ENCODE measurements at regions not wholly inside any gene's neighbourhood (a gene's known extent, or its start where the extent isn't known, plus 50 kb on each side); places are given as distances from the start of the nearest gene placed in this dataset.

DNA sequence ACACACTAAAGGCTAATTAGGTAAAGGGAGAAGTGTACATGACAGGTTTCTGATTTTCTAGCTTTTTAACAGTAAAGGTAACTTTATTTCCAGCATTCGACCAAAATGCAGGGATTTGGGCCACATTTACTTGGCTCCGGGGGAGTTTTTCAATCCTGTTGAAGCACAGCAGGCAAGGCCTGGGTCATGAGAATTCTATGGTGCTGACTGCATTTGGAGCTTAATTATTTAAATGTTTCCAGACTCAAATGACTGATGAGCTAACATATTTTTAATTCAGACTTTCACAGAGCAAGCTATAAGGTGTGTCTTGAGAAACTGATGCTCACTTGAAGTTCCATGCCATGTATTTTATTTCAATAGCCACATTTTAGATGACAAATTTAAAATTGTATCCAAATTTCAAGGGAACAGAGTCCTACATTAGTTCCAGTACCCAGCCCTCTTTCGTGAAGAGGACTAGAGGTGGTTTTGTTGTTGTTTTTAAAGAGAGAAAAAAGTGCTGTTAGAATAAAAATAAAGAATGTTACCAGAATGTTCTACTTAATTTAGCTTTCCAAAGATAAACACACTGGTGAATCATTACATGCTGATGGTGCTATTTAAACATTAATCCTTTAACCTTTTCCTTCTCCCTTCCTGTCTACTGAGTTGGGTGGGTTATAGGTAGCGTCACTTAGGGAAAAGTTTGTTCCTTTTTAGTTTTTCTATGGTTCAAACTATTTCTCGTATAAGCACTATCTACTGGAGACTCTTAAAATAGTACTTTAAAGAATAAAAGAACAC lies 82.3 kb upstream of the PHACTR2 start:
- Histone ChIP-seq H3K4me1 (ENCODE audit: control insufficient read depth, insufficient read depth, low read length) (no peaks in the 10 kb centered on the region), H3K36me3 (ENCODE audit: control insufficient read depth, insufficient read depth, low read length) (peaks cover 4% of the 10 kb centered on the region), H3K27ac (ENCODE audit: low read length) (no peak overlapping the region), H3K27me3 (ENCODE audit: control insufficient read depth, insufficient read depth, low read length) (no peaks in the 10 kb centered on the region), H3K9me3 (ENCODE audit: control insufficient read depth, low read depth, low read length) (no peaks in the 10 kb centered on the region), H3K4me3 (ENCODE audit: low read length) (no peak overlapping the region)
- DNase-seq, result no peak
- 93% methylated on average over 2 of the region's 5 CpGs for WGBS (ENCODE audit: insufficient coverage, low lambda C conversion rate)

DNA sequence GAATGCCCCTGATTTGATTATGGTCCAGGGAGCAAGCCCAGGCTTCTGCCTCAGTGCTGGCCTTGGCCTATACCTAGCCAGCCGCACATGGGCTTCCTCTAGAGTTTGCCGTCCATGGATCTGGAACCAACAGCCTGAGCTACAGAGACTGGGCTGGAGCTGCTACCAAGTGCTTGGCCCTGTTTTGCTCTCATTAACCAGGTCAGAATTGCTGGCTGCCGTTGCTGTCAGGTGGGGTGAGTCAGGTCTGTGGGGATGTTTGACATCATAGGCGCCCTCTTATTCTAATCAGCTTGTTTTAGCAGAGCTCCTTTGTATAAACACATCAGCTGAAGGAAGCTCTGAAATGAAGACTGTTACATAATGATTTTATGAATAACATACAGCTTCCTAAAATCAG lies 83.1 kb upstream of the PHACTR2 start:
- H3K4me3 ChIP-seq (ENCODE audit: low read length), result no peak overlapping the region
- H3K27ac ChIP-seq (ENCODE audit: low read length), result no peak overlapping the region
- H3K4me1 ChIP-seq (ENCODE audit: control insufficient read depth, insufficient read depth, low read length), result no peaks in the 10 kb centered on the region
- DNase-seq, result no peak
- no CpG with 5 or more reads among the region's 4 CpGs for WGBS (ENCODE audit: insufficient coverage, low lambda C conversion rate)
- H3K9me3 ChIP-seq (ENCODE audit: control insufficient read depth, low read depth, low read length), result no peaks in the 10 kb centered on the region
- no peaks in the 10 kb centered on the region for H3K27me3 ChIP-seq (ENCODE audit: control insufficient read depth, insufficient read depth, low read length)
- peaks cover 4% of the 10 kb centered on the region for H3K36me3 ChIP-seq (ENCODE audit: control insufficient read depth, insufficient read depth, low read length)

DNA sequence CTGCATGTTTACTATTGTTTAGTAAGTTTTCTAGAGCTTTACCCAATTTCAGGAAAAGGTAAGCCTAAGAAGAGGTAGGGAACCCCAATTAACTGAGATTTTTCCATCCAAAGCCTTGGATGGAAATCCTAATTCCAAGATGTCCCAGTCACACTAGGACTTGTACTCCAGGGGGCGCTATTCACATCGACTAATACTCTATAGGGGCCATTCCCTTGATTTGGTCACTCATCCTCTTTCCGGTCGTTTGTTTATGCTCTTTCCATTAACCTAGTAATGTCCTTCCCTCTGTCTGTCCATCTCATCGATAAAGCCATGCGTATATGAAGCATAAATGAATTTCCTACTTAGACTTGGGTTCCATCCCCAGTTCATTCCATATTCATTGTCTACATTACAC lies 80.8 kb upstream of the FUCA2 start:
- Histone ChIP-seq H3K9me3 (ENCODE audit: control insufficient read depth, low read depth, low read length) (no peaks in the 10 kb centered on the region), H3K4me1 (ENCODE audit: control insufficient read depth, insufficient read depth, low read length) (no peaks in the 10 kb centered on the region), H3K36me3 (ENCODE audit: control insufficient read depth, insufficient read depth, low read length) (peaks cover 4% of the 10 kb centered on the region), H3K27me3 (ENCODE audit: control insufficient read depth, insufficient read depth, low read length) (no peaks in the 10 kb centered on the region), H3K4me3 (ENCODE audit: low read length) (no peak overlapping the region), H3K27ac (ENCODE audit: low read length) (no peak overlapping the region)
- DNase-seq, result no peak
- 76% methylated on average over 2 of the region's 6 CpGs for WGBS (ENCODE audit: insufficient coverage, low lambda C conversion rate)

DNA sequence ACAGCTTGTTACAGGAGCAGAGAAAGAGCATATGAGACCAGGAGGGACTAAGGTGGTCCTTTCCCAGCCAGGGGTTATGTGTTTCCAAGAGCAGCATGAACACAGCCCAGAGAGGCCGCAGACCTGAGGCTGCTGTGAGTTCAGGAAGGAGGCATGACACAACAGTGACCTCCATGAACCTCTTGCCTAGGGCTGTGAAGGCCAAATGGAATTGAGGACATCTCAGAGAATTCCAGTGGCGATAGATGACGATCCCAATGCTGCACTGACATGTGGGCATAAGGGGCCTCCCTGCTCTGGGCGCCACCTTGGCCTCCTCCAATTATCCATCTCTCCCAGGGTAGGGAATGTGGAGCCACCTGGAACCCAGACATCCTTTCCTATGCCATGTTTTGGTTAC lies 79.9 kb upstream of the FUCA2 start:
- no peak overlapping the region for H3K4me3 ChIP-seq (ENCODE audit: low read length)
- H3K9me3 ChIP-seq (ENCODE audit: control insufficient read depth, low read depth, low read length), result no peaks in the 10 kb centered on the region
- no peaks in the 10 kb centered on the region for H3K4me1 ChIP-seq (ENCODE audit: control insufficient read depth, insufficient read depth, low read length)
- no peak for DNase-seq
- no peaks in the 10 kb centered on the region for H3K27me3 ChIP-seq (ENCODE audit: control insufficient read depth, insufficient read depth, low read length)
- H3K27ac ChIP-seq (ENCODE audit: low read length), result no peak overlapping the region
- peaks cover 4% of the 10 kb centered on the region for H3K36me3 ChIP-seq (ENCODE audit: control insufficient read depth, insufficient read depth, low read length)
- no CpG with 5 or more reads among the region's 4 CpGs for WGBS (ENCODE audit: insufficient coverage, low lambda C conversion rate)

DNA sequence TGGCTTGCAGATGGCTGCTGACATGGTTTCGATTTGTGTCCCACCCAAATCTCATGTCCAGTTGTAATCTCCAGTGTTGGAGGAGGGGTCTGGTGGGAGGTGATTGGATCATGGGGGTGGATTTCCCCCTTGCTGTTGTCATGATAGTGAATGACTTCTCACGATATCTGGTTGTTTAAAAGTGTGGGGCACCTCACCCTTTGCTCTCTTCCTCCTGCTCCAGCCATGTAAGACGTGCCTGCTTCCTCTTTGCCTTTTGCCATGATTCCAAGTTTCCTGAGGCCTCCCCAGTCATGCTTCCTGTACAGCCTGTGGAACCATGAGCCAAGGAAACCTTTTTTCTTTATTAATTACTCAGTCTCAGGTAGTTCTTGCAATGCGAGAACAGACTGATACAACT lies 77.6 kb upstream of the FUCA2 start:
- 100% methylated on average over 1 of the region's 4 CpGs for WGBS (ENCODE audit: insufficient coverage, low lambda C conversion rate)
- DNase-seq, result no peak

GRCh38 chr6:143586557-143586956 lies 75.0 kb upstream of the FUCA2 start:
- no CpG with 5 or more reads among the region's 6 CpGs for WGBS (ENCODE audit: insufficient coverage, low lambda C conversion rate)
- Histone ChIP-seq H3K4me3 (ENCODE audit: low read length) (no peak overlapping the region), H3K4me1 (ENCODE audit: control insufficient read depth, insufficient read depth, low read length) (peaks cover 5% of the 10 kb centered on the region), H3K9me3 (ENCODE audit: control insufficient read depth, low read depth, low read length) (no peaks in the 10 kb centered on the region), H3K27me3 (ENCODE audit: control insufficient read depth, insufficient read depth, low read length) (no peaks in the 10 kb centered on the region), H3K36me3 (ENCODE audit: control insufficient read depth, insufficient read depth, low read length) (peaks cover 4% of the 10 kb centered on the region), H3K27ac (ENCODE audit: low read length) (no peak overlapping the region)
- no peak for DNase-seq

More for the DNA sequence above, 77.6 kb upstream of the FUCA2 start:
- Histone ChIP-seq H3K36me3 (ENCODE audit: control insufficient read depth, insufficient read depth, low read length) (peaks cover 4% of the 10 kb centered on the region), H3K27ac (ENCODE audit: low read length) (no peak overlapping the region), H3K9me3 (ENCODE audit: control insufficient read depth, low read depth, low read length) (no peaks in the 10 kb centered on the region), H3K4me1 (ENCODE audit: control insufficient read depth, insufficient read depth, low read length) (no peaks in the 10 kb centered on the region), H3K27me3 (ENCODE audit: control insufficient read depth, insufficient read depth, low read length) (no peaks in the 10 kb centered on the region), H3K4me3 (ENCODE audit: low read length) (no peak overlapping the region)

- no peak for DNase-seq
- Histone ChIP-seq H3K27ac (ENCODE audit: low read length) (no peak overlapping the region), H3K36me3 (ENCODE audit: control insufficient read depth, insufficient read depth, low read length) (no peaks in the 10 kb centered on the region), H3K4me3 (ENCODE audit: low read length) (no peak overlapping the region), H3K4me1 (ENCODE audit: control insufficient read depth, insufficient read depth, low read length) (peaks cover 5% of the 10 kb centered on the region), H3K27me3 (ENCODE audit: control insufficient read depth, insufficient read depth, low read length) (no peaks in the 10 kb centered on the region), H3K9me3 (ENCODE audit: control insufficient read depth, low read depth, low read length) (no peaks in the 10 kb centered on the region)
- WGBS (ENCODE audit: insufficient coverage, low lambda C conversion rate), result no CpG with 5 or more reads among the region's 4 CpGs
These were observed 74.2 kb upstream of the FUCA2 start for GRCh38 chr6:143585716-143586115.

DNA sequence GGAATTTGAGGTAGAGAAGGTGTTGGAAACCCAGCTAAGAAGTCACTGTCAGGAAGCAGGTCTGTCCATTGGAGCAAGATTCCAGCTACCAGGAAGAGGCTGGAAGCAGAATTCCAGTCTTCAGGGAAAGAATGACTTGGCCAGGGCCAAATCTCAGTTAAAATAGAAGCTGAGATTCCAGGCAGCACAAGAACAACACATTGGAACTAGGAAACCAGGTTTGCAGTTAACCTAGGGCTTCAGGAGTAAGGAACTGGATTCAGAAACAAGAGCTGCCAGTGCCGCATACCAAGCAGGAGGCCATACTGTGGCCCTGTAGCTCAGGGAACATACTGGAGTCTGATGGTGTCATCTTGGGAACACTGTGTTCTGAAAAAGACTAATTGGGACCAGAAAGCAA lies 73.7 kb upstream of the FUCA2 start:
- DNase-seq, result no peak
- H3K27ac ChIP-seq (ENCODE audit: low read length), result no peak overlapping the region
- no CpG with 5 or more reads among the region's 1 CpG for WGBS (ENCODE audit: insufficient coverage, low lambda C conversion rate)
- peaks cover 5% of the 10 kb centered on the region for H3K4me1 ChIP-seq (ENCODE audit: control insufficient read depth, insufficient read depth, low read length)
- H3K4me3 ChIP-seq (ENCODE audit: low read length), result no peak overlapping the region
- H3K27me3 ChIP-seq (ENCODE audit: control insufficient read depth, insufficient read depth, low read length), result no peaks in the 10 kb centered on the region
- no peaks in the 10 kb centered on the region for H3K36me3 ChIP-seq (ENCODE audit: control insufficient read depth, insufficient read depth, low read length)
- no peaks in the 10 kb centered on the region for H3K9me3 ChIP-seq (ENCODE audit: control insufficient read depth, low read depth, low read length)

DNA sequence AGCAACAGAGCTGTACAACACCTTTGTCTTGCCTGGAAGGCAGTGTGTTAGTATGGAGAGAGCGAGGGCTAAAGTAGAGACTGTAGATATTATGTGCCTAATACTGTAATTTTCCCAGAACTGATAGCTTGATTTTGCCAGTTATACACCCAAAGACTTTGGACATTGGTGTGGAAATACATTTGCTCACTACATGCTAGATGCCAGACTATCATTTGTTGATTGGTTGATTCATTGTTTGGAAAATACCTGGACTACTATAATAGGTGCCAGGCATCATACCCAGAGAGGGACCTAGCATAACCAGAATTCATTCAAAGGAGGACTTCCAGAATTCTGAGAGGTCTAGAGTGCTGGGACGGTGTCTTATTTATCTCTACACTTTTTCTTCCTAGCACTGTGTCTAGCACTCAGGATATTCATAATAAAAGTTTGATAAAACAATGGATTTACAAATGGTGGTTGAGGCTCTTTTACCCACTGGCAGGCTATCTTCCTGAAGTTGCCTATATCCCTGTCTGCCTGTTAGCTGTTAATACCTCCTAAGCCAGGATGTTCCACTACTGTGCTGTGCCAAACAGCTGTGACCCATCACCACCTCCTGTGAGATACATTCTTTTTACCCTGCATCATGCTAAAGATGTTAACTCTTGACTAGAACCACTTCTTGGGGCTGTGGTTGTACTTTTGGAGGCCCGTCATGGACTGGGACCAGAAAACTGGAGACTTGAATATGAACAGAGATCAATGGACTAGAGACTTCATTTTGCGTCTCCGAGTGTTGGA lies 72.2 kb upstream of the FUCA2 start:
- WGBS (ENCODE audit: insufficient coverage, low lambda C conversion rate), result no CpG with 5 or more reads among the region's 5 CpGs
- Histone ChIP-seq H3K27me3 (ENCODE audit: control insufficient read depth, insufficient read depth, low read length) (no peaks in the 10 kb centered on the region), H3K36me3 (ENCODE audit: control insufficient read depth, insufficient read depth, low read length) (peaks cover 2% of the 10 kb centered on the region), H3K27ac (ENCODE audit: low read length) (no peak overlapping the region), H3K9me3 (ENCODE audit: control insufficient read depth, low read depth, low read length) (no peaks in the 10 kb centered on the region), H3K4me1 (ENCODE audit: control insufficient read depth, insufficient read depth, low read length) (peaks cover 5% of the 10 kb centered on the region), H3K4me3 (ENCODE audit: low read length) (no peak overlapping the region)
- no peak for DNase-seq

- WGBS (ENCODE audit: insufficient coverage, low lambda C conversion rate), result 22% methylated on average over 1 of the region's 3 CpGs
- Histone ChIP-seq H3K27ac (ENCODE audit: low read length) (peak overlapping the region; percentile 34), H3K4me3 (ENCODE audit: low read length) (no peak overlapping the region), H3K27me3 (ENCODE audit: control insufficient read depth, insufficient read depth, low read length) (no peaks in the 10 kb centered on the region), H3K4me1 (ENCODE audit: control insufficient read depth, insufficient read depth, low read length) (peaks cover 5% of the 10 kb centered on the region), H3K36me3 (ENCODE audit: control insufficient read depth, insufficient read depth, low read length) (peaks cover 2% of the 10 kb centered on the region), H3K9me3 (ENCODE audit: control insufficient read depth, low read depth, low read length) (no peaks in the 10 kb centered on the region)
- DNase-seq, result peak; percentile 37 to 59
These were observed 70.4 kb upstream of the FUCA2 start for GRCh38 chr6:143581835-143582480.

Measured in large intestine (tissue), 3 donors.